DOHH2 (cell line): ENCODE measurements at regions not wholly inside any gene's neighbourhood (a gene's known extent, or its start where the extent isn't known, plus 50 kb on each side); places are given as distances from the start of the nearest gene placed in this dataset.

Experiments
- H3F3A ChIP-seq: fragments of 200-600 bp; sonication (generic), shearing (Covaris generic); 2 replicates; pipeline ENCODE4 v1.6.0; 2016; ENCODE audit warnings: antibody characterized with exemption, mild to moderate bottlenecking; ENCODE audit not compliant: control insufficient read depth, insufficient read depth
- H3K27ac ChIP-seq: fragments of 200-600 bp; sonication (generic); 2 replicates; pipeline ENCODE4 v1.5.1; 2014; ENCODE audit warnings: low read depth, mild to moderate bottlenecking, low read length, moderate library complexity
- H3K27me3 ChIP-seq: fragments of 200-600 bp; sonication (generic); 2 replicates; pipeline ENCODE4 v1.6.1; 2014; ENCODE audit warnings: mild to moderate bottlenecking, low read length, mixed read lengths; ENCODE audit not compliant: control insufficient read depth
- H3K36me3 ChIP-seq: fragments of 200-600 bp; sonication (generic); 2 replicates; pipeline ENCODE4 v1.6.1; 2014; ENCODE audit warnings: mild to moderate bottlenecking, low read length, moderate library complexity, mixed read lengths; ENCODE audit not compliant: control insufficient read depth
- H3K4me1 ChIP-seq: fragments of 200-600 bp; sonication (generic); 2 replicates; pipeline ENCODE4 v1.6.1; 2014; ENCODE audit warnings: mild to moderate bottlenecking, low read length, mixed read lengths; ENCODE audit not compliant: control insufficient read depth
- H3K4me2 ChIP-seq: fragments of 200-600 bp; sonication (generic); 2 replicates; pipeline ENCODE4 v1.6.0; 2014; ENCODE audit warnings: mild to moderate bottlenecking, low read length, moderate library complexity
- H3K4me3 ChIP-seq: fragments of 200-600 bp; sonication (generic); 2 replicates; pipeline ENCODE4 v1.5.1; 2014; ENCODE audit warnings: mild to moderate bottlenecking, low read length, mixed read lengths
- H3K79me2 ChIP-seq: fragments of 200-600 bp; sonication (generic); 2 replicates; pipeline ENCODE4 v1.6.1; 2014; ENCODE audit warnings: mild to moderate bottlenecking, low read length, mixed read lengths; ENCODE audit not compliant: control insufficient read depth
- H3K9me2 ChIP-seq: fragments of 200-600 bp; sonication (generic); replicated peaks from 2 replicates; pipeline ENCODE4 v1.6.1; 2014; ENCODE audit warnings: mild to moderate bottlenecking, low read length, mixed read lengths; ENCODE audit not compliant: control insufficient read depth
- H3K9me3 ChIP-seq: fragments of 200-600 bp; sonication (generic); 2 replicates; pipeline ENCODE4 v1.6.1; 2014; ENCODE audit warnings: antibody characterized with exemption, low read length, mixed read lengths; ENCODE audit not compliant: control insufficient read depth, insufficient read depth
- H4K20me1 ChIP-seq: fragments of 200-600 bp; sonication (generic); 2 replicates; pipeline ENCODE4 v1.6.0; 2014; ENCODE audit warnings: low read depth, mild to moderate bottlenecking, antibody characterized with exemption, low read length, moderate library complexity; ENCODE audit not compliant: control insufficient read depth, insufficient read depth
- EZH2phosphoT487 ChIP-seq: fragments of 200-600 bp; sonication (generic); IDR thresholded peaks from 2 replicates; pipeline ENCODE4 v1.6.1; 2017; ENCODE audit warnings: borderline replicate concordance, mild to moderate bottlenecking, antibody characterized with exemption, low read length, moderate library complexity, mixed read lengths
- TF ChIP-seq, protein P1 (sequence below): fragments of 200-600 bp; sonication (generic); IDR thresholded peaks from one replicate; pipeline ENCODE4 v1.5.1; 2014; ENCODE audit warnings: antibody characterized with exemption, mild to moderate bottlenecking, low read depth, low read length; ENCODE audit not compliant: poor library complexity, severe bottlenecking

DNA sequence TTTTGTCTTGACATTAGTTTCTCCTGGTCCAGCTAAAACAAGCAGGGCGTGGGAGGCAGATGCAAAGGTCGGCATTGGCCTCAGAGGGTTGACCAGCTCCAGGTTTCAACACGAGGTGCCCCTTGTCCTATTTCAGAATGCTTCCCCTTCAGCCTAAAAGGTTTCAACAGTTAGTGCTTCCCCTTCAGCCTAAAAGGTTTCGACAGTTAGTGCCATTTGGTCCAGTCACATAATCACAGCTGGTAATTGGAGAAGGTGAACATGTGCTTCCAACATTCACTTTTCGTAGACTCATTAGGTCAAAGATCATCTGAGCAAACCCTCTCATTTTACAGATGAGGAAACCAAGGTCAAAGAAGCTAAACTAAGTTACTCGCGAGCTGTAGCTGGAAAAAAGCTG lies 270.3 kb upstream of the MAP3K1 start:
- H3K27ac ChIP-seq: no peak overlapping the region
- no peaks in the 10 kb centered on the region for H3K27me3 ChIP-seq
- no peaks in the 10 kb centered on the region for H3F3A ChIP-seq
- H3K4me2 ChIP-seq: no peak overlapping the region
- no peaks in the 10 kb centered on the region for H3K36me3 ChIP-seq
- no peaks in the 10 kb centered on the region for H3K9me2 ChIP-seq
- H3K9me3 ChIP-seq: no peaks in the 10 kb centered on the region
- H3K79me2 ChIP-seq: no peaks in the 10 kb centered on the region
- H4K20me1 ChIP-seq: no peaks in the 10 kb centered on the region
- TF ChIP-seq, protein P1, sequence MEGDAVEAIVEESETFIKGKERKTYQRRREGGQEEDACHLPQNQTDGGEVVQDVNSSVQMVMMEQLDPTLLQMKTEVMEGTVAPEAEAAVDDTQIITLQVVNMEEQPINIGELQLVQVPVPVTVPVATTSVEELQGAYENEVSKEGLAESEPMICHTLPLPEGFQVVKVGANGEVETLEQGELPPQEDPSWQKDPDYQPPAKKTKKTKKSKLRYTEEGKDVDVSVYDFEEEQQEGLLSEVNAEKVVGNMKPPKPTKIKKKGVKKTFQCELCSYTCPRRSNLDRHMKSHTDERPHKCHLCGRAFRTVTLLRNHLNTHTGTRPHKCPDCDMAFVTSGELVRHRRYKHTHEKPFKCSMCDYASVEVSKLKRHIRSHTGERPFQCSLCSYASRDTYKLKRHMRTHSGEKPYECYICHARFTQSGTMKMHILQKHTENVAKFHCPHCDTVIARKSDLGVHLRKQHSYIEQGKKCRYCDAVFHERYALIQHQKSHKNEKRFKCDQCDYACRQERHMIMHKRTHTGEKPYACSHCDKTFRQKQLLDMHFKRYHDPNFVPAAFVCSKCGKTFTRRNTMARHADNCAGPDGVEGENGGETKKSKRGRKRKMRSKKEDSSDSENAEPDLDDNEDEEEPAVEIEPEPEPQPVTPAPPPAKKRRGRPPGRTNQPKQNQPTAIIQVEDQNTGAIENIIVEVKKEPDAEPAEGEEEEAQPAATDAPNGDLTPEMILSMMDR: no peak
- no peak for TF ChIP-seq EZH2phosphoT487
- no peak overlapping the region for H3K4me3 ChIP-seq
- peaks cover 6% of the 10 kb centered on the region for H3K4me1 ChIP-seq

DNA sequence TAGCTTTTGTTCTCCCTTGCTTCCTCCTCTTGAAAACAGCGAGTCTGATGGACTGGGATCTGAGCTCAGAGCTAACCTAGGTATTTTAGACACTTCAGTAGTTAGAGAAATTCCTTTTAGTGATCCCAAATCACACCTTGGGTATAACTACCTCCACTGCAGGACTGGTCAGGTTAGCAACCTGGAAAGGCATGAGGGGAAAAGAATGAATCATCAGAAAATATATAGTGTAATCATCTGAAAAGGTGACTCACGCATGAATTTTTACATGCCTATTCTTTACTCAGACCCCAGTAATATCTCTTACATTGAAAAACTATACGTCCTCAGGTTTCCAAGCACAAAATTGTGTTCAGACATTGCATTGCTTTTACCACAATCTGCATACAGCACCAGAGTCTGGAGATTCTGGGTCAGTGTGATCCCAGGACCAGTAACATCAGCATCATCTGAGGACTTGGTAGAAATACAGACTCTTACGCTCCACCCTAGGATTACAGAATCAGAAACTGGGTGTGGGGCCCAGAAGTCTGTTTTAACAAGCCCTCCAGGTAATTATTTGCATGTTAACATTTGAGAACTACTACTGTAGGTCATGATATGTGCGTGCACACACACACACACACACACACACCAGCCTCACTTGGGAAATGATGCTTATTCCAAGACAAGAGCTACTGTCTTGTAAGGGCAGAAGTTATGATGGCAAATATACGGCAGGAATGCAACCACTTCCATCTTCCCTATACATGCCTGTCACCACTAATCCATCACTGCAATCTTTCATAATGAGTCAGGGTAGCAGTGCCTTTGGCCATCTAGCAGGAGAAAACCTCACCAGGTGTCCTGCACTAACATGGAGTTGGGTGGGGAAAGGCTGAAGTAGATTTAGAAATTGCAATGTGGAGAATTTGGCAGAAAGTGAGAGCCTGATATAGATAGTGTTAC lies 271.6 kb upstream of the MAP3K1 start:
- Histone ChIP-seq H3K36me3 (no peaks in the 10 kb centered on the region), H3K27me3 (no peaks in the 10 kb centered on the region), H3K9me2 (no peaks in the 10 kb centered on the region; the same call in 1 of the 2 replicates), H3K9me3 (no peaks in the 10 kb centered on the region), H3K4me2 (no peak overlapping the region), H3F3A (no peaks in the 10 kb centered on the region), H3K4me3 (no peak overlapping the region), H3K27ac (no peak overlapping the region), H3K79me2 (no peaks in the 10 kb centered on the region), H3K4me1 (no peaks in the 10 kb centered on the region), H4K20me1 (no peaks in the 10 kb centered on the region)
- no peak for TF ChIP-seq EZH2phosphoT487
- TF ChIP-seq, protein P1: no peak

DNA sequence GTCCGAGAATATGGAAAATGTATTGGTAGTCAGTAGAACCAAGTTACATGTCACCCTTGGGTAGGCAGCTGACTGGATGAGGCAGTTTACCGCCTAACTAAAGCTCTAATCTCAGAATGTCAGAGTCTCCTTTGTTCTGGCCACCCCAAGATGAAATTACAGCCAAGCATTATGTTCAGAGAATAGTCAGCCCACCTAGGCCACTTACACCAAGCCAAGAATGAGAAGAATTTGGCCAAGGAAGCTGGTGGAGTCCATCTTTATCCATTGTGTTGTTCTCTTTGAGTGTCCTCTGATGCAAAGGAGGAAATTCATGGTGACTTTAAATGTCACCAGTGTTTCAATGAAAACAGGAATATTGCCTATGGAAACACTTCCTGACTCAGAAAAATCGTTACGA lies 275.1 kb upstream of the MAP3K1 start:
- no peak overlapping the region for H3K4me3 ChIP-seq
- no peaks in the 10 kb centered on the region; the same call in 1 of the 2 replicates for H3K9me3 ChIP-seq
- no peak for TF ChIP-seq EZH2phosphoT487
- TF ChIP-seq, protein P1: no peak
- H3K27ac ChIP-seq: no peak overlapping the region
- H3K4me2 ChIP-seq: no peak overlapping the region
- H3K79me2 ChIP-seq: no peaks in the 10 kb centered on the region
- no peaks in the 10 kb centered on the region for H3K27me3 ChIP-seq
- no peaks in the 10 kb centered on the region for H3K36me3 ChIP-seq
- H3F3A ChIP-seq: no peaks in the 10 kb centered on the region
- H4K20me1 ChIP-seq: no peaks in the 10 kb centered on the region
- H3K4me1 ChIP-seq: no peaks in the 10 kb centered on the region
- H3K9me2 ChIP-seq: no peaks in the 10 kb centered on the region; the same call in 1 of the 2 replicates
